DND-41 (cell line): ENCODE measurements at regions not wholly inside any gene's neighbourhood (a gene's known extent, or its start where the extent isn't known, plus 50 kb on each side); places are given as distances from the start of the nearest gene placed in this dataset.
"Not testable (repeated sequence)": the region's sequence is repeated elsewhere in the genome, so short reads cannot be mapped to it uniquely, and the experiment has no call there.

Experiments
- ATAC-seq: fragments of 200-7000 bp; cut with Tn5 transposase; 3 replicates; pipeline ENCODE4 v1.9.1; 2021; ENCODE audit warnings: low read depth; ENCODE audit not compliant: insufficient read depth
- DNase-seq: peaks from one replicate; pipeline ENCODE4 v3.0.0-alpha.2; 2020
- H2AFZ ChIP-seq: 2 replicates; pipeline ENCODE4 v1.6.0; 2012; ENCODE audit warnings: low read depth, low read length
- H3K27ac ChIP-seq: 2 replicates; pipeline ENCODE4 v1.5.1; 2012; ENCODE audit warnings: low read length, inconsistent platforms
- H3K27me3 ChIP-seq: fragments of 200-600 bp; sonication (generic); 2 replicates; pipeline ENCODE4 v1.6.0; 2012; ENCODE audit warnings: low read length, mild to moderate bottlenecking, inconsistent platforms; ENCODE audit not compliant: insufficient read depth, poor library complexity
- H3K36me3 ChIP-seq: 2 replicates; pipeline ENCODE4 v1.5.1; 2012; ENCODE audit warnings: low read length, inconsistent platforms; ENCODE audit not compliant: insufficient read depth
- H3K4me1 ChIP-seq: 2 replicates; pipeline ENCODE4 v1.5.1; 2012; ENCODE audit warnings: mild to moderate bottlenecking, low read length; ENCODE audit not compliant: insufficient read depth
- H3K4me2 ChIP-seq: 2 replicates; pipeline ENCODE4 v1.6.0; 2012; ENCODE audit warnings: mild to moderate bottlenecking, moderate library complexity, low read length, inconsistent platforms; ENCODE audit not compliant: insufficient read depth
- H3K4me3 ChIP-seq, 2 experiments: fragments of 200-600 bp in 1 of 2; shearing (Covaris generic) in 1 of 2; 2 replicates each; pipeline ENCODE4 v1.5.1; 2012 to 2016; ENCODE audit warnings: inconsistent platforms in 2 of 2, low read length in 2 of 2, mild to moderate bottlenecking in 2 of 2, low read depth in 1 of 2, moderate library complexity in 1 of 2
- H3K79me2 ChIP-seq: 2 replicates; pipeline ENCODE4 v1.6.0; 2012; ENCODE audit warnings: low read length, inconsistent platforms; ENCODE audit not compliant: insufficient read depth
- H3K9ac ChIP-seq: 2 replicates; pipeline ENCODE4 v1.6.0; 2012; ENCODE audit warnings: low read depth, mild to moderate bottlenecking, inconsistent platforms, low read length, moderate library complexity
- H3K9me3 ChIP-seq: 2 replicates; pipeline ENCODE4 v1.5.1; 2012; ENCODE audit warnings: low read length, moderate library complexity, mild to moderate bottlenecking, inconsistent platforms; ENCODE audit not compliant: insufficient read depth, severe bottlenecking
- H4K20me1 ChIP-seq: 2 replicates; pipeline ENCODE4 v1.6.0; 2012; ENCODE audit warnings: low read length; ENCODE audit not compliant: insufficient read depth
- CTCF ChIP-seq: IDR thresholded peaks from 2 replicates; pipeline ENCODE4 v1.5.1; 2012; ENCODE audit warnings: borderline replicate concordance, low read length, moderate library complexity, mild to moderate bottlenecking; ENCODE audit not compliant: poor library complexity, severe bottlenecking; ENCODE audit errors: extremely low read depth
- EZH2 ChIP-seq: IDR thresholded peaks from 3 replicates; pipeline ENCODE4 v1.6.1; 2012; ENCODE audit warnings: borderline replicate concordance, low read depth, mild to moderate bottlenecking, moderate library complexity, low read length, inconsistent platforms; ENCODE audit not compliant: severe bottlenecking

GRCh38 chr2:54038835-54039234 lies 68.0 kb upstream of the PSME4 start:
- Histone ChIP-seq H3K9ac (no peak overlapping the region), H2AFZ (no peak overlapping the region), H3K9me3 (no peaks in the 10 kb centered on the region), H4K20me1 (no peaks in the 10 kb centered on the region), H3K27me3 (no peaks in the 10 kb centered on the region), H3K4me3 (no peak overlapping the region), H3K79me2 (no peaks in the 10 kb centered on the region), H3K4me2 (no peak overlapping the region), H3K27ac (no peak overlapping the region), H3K36me3 (no peaks in the 10 kb centered on the region), H3K4me1 (no peaks in the 10 kb centered on the region)
- DNase-seq (no peak), ATAC-seq (no peak)
- TF ChIP-seq CTCF = no peak
- no peak for TF ChIP-seq EZH2

GRCh38 chr2:54031288-54031687 lies 60.5 kb upstream of the PSME4 start:
- ATAC-seq, H3K4me1 ChIP-seq, H3K36me3 ChIP-seq, H3K9me3 ChIP-seq, DNase-seq, H3K4me3 ChIP-seq, H3K4me2 ChIP-seq, H3K27me3 ChIP-seq, H3K9ac ChIP-seq, H4K20me1 ChIP-seq, H2AFZ ChIP-seq, H3K27ac ChIP-seq, H3K79me2 ChIP-seq: not testable (repeated sequence)

- Histone ChIP-seq H3K4me1 (no peaks in the 10 kb centered on the region), H3K4me3 (no peak overlapping the region), H3K9ac (no peak overlapping the region), H3K9me3 (no peaks in the 10 kb centered on the region), H3K79me2 (no peaks in the 10 kb centered on the region), H4K20me1 (no peaks in the 10 kb centered on the region), H3K27me3 (no peaks in the 10 kb centered on the region), H3K36me3 (no peaks in the 10 kb centered on the region), H3K27ac (no peak overlapping the region), H2AFZ (no peak overlapping the region), H3K4me2 (no peak overlapping the region)
- no peak for DNase-seq
- no peak for TF ChIP-seq EZH2
- TF ChIP-seq CTCF = no peak
- ATAC-seq = no peak
Observed at GRCh38 chr2:54030806-54031205, 60.0 kb upstream of the PSME4 start.

- Histone ChIP-seq H3K27me3 (no peaks in the 10 kb centered on the region), H3K79me2 (no peaks in the 10 kb centered on the region), H4K20me1 (no peaks in the 10 kb centered on the region), H3K9me3 (no peaks in the 10 kb centered on the region), H3K9ac (no peak overlapping the region), H3K27ac (no peak overlapping the region), H3K4me1 (no peaks in the 10 kb centered on the region), H2AFZ (no peak overlapping the region), H3K4me3 (no peak overlapping the region), H3K4me2 (no peak overlapping the region), H3K36me3 (no peaks in the 10 kb centered on the region)
- ATAC-seq (no peak), DNase-seq (no peak)
- no peak for TF ChIP-seq EZH2
Observed at GRCh38 chr2:54030396-54030741, 59.6 kb upstream of the PSME4 start.
